ENCODE measurements at regions not wholly inside any gene's neighbourhood (a gene's known extent, or its start where the extent isn't known, plus 50 kb on each side); places are given as distances from the start of the nearest gene placed in this dataset.

GRCh38 chr7:17631061-17631460 is 309.2 kb downstream of the SNX13 start:
- TF ChIP-seq EZH2 (IDR thresholded peaks at IDR 0.05; ENCODE audit: borderline replicate concordance, low read depth, low read length, poor library complexity, severe bottlenecking) (no peak), CTCF (conservative IDR thresholded peaks at IDR 0.05; ENCODE audit: low read depth, low read length) (no peak)
